Peyer's patch (tissue), 4 donors: ENCODE measurements at regions not wholly inside any gene's neighbourhood (a gene's known extent, or its start where the extent isn't known, plus 50 kb on each side); places are given as distances from the start of the nearest gene placed in this dataset.

Source experiments
- POLR2A ChIP-seq, 2 donors: fragments of 450-650 bp; IDR thresholded peaks; one replicate each; pipeline ENCODE4 v1.5.1; 2017; ENCODE audit warnings: antibody characterized with exemption in 2 of 2, mild to moderate bottlenecking in 2 of 2, moderate library complexity in 2 of 2
- TF ChIP-seq, protein P1 (sequence below), 6 experiments: fragments of 450-650 bp in 4 of 6; fragments of 200-600 bp in 2 of 6; sonication (generic) in 1 of 6; IDR thresholded peaks; one replicate each; pipeline ENCODE4 v1.5.1; 2017 to 2019; ENCODE audit warnings: antibody characterized with exemption in 6 of 6, mild to moderate bottlenecking in 3 of 6, moderate library complexity in 1 of 6

DNA sequence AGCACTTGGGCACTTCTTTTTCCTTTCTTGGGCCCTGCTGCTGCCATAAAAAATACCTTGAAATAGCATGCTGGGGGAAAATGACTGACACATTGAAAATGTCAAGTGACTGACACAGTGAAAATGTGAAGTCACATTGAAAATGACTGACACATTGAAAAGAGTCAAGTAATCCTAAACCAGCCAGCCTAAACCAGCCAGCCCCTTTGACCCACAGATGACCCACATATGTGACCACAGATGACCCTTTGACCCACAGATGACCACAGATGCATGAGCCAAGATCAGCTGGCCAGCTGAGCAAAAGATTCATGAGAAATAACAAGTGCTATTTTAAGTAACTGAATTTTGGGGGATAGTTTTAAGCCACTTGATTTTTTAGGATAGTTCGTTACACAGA lies 97.8 kb upstream of the SLC28A3 start:
- TF ChIP-seq POLR2A (IDR thresholded peaks at IDR 0.05): no peak
- TF ChIP-seq, protein P1, sequence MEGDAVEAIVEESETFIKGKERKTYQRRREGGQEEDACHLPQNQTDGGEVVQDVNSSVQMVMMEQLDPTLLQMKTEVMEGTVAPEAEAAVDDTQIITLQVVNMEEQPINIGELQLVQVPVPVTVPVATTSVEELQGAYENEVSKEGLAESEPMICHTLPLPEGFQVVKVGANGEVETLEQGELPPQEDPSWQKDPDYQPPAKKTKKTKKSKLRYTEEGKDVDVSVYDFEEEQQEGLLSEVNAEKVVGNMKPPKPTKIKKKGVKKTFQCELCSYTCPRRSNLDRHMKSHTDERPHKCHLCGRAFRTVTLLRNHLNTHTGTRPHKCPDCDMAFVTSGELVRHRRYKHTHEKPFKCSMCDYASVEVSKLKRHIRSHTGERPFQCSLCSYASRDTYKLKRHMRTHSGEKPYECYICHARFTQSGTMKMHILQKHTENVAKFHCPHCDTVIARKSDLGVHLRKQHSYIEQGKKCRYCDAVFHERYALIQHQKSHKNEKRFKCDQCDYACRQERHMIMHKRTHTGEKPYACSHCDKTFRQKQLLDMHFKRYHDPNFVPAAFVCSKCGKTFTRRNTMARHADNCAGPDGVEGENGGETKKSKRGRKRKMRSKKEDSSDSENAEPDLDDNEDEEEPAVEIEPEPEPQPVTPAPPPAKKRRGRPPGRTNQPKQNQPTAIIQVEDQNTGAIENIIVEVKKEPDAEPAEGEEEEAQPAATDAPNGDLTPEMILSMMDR (IDR thresholded peaks at IDR 0.05): no peak
